ENCODE measurements at regions not wholly inside any gene's neighbourhood (a gene's known extent, or its start where the extent isn't known, plus 50 kb on each side); places are given as distances from the start of the nearest gene placed in this dataset.

DNA sequence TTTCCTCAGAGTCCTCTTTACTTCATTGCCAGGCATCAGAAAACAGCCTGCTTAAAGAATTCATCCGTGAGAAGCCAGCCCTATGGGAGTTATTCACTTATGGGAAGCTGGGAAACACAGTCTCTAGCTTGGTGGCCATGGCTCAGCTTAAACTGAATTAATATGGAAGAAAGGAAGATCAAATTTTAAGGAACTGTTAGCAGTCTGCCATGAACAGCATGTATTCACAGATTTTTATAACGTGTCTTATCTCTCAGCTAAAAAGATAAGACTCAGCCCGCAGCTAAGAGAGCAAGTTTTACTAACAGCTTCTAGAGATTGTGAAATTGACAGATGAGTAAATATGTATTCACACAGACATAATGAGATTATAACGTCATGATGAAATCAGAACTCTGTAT is 253.7 kb upstream of the RXFP2 start:
- no peak overlapping the region for H3K4me3 ChIP-seq
- H3K36me3 ChIP-seq (replicated peaks in 1 of 2): no peaks in the 10 kb centered on the region
- TF ChIP-seq, protein P1, sequence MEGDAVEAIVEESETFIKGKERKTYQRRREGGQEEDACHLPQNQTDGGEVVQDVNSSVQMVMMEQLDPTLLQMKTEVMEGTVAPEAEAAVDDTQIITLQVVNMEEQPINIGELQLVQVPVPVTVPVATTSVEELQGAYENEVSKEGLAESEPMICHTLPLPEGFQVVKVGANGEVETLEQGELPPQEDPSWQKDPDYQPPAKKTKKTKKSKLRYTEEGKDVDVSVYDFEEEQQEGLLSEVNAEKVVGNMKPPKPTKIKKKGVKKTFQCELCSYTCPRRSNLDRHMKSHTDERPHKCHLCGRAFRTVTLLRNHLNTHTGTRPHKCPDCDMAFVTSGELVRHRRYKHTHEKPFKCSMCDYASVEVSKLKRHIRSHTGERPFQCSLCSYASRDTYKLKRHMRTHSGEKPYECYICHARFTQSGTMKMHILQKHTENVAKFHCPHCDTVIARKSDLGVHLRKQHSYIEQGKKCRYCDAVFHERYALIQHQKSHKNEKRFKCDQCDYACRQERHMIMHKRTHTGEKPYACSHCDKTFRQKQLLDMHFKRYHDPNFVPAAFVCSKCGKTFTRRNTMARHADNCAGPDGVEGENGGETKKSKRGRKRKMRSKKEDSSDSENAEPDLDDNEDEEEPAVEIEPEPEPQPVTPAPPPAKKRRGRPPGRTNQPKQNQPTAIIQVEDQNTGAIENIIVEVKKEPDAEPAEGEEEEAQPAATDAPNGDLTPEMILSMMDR (IDR thresholded peaks at IDR 0.05): no peak
- TF ChIP-seq POLR2A (IDR thresholded peaks at IDR 0.05): no peak
- no peaks in the 10 kb centered on the region for H3K9me3 ChIP-seq (replicated peaks in 1 of 3)
- no peaks in the 10 kb centered on the region for H3K27me3 ChIP-seq
- H3K4me1 ChIP-seq (replicated peaks in 1 of 2): no peaks in the 10 kb centered on the region
- intact Hi-C loops (cut with DNase I): no loop called here
- H3K27ac ChIP-seq: no peak overlapping the region
- WGBS, 4 donors: 20 to 27% (median 25%) methylated on average over 4 of the region's 4 CpGs
- DNase-seq: no peak

DNA sequence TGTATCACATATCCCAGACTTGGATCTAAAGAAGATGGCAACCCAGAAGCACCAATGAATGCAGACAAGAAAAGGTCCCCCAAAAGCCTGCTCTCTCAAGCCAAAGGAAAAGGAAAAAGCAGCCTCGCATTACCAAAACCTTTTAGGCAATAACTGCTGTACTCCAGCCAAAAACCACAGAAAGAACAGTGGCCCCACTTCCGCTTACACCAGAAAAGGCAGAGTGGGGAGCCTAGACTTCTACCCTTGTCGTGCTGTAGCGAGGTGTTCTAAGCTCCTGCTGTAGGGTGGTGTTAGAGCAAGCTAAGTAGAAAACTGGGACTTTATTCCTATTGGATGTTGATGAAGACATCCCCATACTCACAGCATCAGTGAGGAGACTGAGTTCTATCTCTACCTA is 244.0 kb upstream of the RXFP2 start:
- WGBS, 4 donors: 64 to 82% (median 74%) methylated on average over 4 of the region's 4 CpGs
- no peaks in the 10 kb centered on the region for H3K27me3 ChIP-seq
- TF ChIP-seq, protein P1 (IDR thresholded peaks at IDR 0.05): no peak
- no peak for TF ChIP-seq POLR2A (IDR thresholded peaks at IDR 0.05)
- no peaks in the 10 kb centered on the region for H3K9me3 ChIP-seq (replicated peaks in 1 of 3)
- intact Hi-C loops (cut with DNase I): no loop called here
- no peak for DNase-seq
- no peak overlapping the region for H3K4me3 ChIP-seq
- H3K27ac ChIP-seq: no peak overlapping the region
- no peaks in the 10 kb centered on the region for H3K36me3 ChIP-seq (replicated peaks in 1 of 2)
- no peaks in the 10 kb centered on the region for H3K4me1 ChIP-seq (replicated peaks in 1 of 2)

DNA sequence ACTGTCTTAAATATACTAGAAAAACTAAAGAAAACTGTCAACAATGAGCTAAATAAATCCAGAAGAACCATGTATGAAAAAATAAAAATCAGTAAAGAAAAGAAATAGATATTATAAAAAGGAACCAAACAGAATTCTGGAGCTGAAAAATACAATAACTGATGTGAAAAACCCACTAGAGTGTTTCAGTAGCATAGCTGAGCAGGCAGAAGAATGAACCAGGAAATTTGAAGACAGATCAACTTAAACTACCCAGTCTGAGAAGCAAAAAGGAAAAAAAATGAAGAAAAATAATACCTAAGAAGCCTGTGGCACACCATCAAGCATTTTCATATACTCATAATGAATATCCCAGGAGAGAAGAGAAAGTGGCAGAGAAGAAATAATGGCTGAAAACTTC is 240.1 kb upstream of the RXFP2 start:
- Histone ChIP-seq H3K36me3 (replicated peaks in 1 of 2) (no peaks in the 10 kb centered on the region), H3K27me3 (no peaks in the 10 kb centered on the region), H3K4me1 (replicated peaks in 1 of 2) (no peaks in the 10 kb centered on the region), H3K9me3 (replicated peaks in 1 of 3) (no peaks in the 10 kb centered on the region), H3K4me3 (no peak overlapping the region), H3K27ac (no peak overlapping the region)
- DNase-seq: no peak
- no peak for TF ChIP-seq POLR2A (IDR thresholded peaks at IDR 0.05)
- TF ChIP-seq, protein P1 (IDR thresholded peaks at IDR 0.05): no peak
- intact Hi-C loops (cut with DNase I): no loop called here

- DNase-seq: no peak
- Histone ChIP-seq H3K4me3 (no peak overlapping the region), H3K4me1 (replicated peaks in 1 of 2) (no peaks in the 10 kb centered on the region), H3K9me3 (replicated peaks in 1 of 3) (no peaks in the 10 kb centered on the region), H3K27ac (no peak overlapping the region), H3K27me3 (no peaks in the 10 kb centered on the region), H3K36me3 (replicated peaks in 1 of 2) (no peaks in the 10 kb centered on the region)
- intact Hi-C loops (cut with DNase I): no loop called here
- WGBS, 4 donors: 39 to 64% (median 45%) methylated on average over 3 of the region's 3 CpGs
- no peak for TF ChIP-seq POLR2A (IDR thresholded peaks at IDR 0.05)
- TF ChIP-seq, protein P1 (IDR thresholded peaks at IDR 0.05): no peak
Observed at GRCh38 chr13:31503626-31504025, 235.7 kb upstream of the RXFP2 start.

Data from adrenal gland (tissue), 9 donors.